Left hindlimb (tissue), 1 donor: ENCODE measurements at regions not wholly inside any gene's neighbourhood (a gene's known extent, or its start where the extent isn't known, plus 50 kb on each side); places are given as distances from the start of the nearest gene placed in this dataset.

Experiments used
- DNase-seq: peaks from one replicate; pipeline ENCODE4 v3.0.0-alpha.2; 2018

DNA sequence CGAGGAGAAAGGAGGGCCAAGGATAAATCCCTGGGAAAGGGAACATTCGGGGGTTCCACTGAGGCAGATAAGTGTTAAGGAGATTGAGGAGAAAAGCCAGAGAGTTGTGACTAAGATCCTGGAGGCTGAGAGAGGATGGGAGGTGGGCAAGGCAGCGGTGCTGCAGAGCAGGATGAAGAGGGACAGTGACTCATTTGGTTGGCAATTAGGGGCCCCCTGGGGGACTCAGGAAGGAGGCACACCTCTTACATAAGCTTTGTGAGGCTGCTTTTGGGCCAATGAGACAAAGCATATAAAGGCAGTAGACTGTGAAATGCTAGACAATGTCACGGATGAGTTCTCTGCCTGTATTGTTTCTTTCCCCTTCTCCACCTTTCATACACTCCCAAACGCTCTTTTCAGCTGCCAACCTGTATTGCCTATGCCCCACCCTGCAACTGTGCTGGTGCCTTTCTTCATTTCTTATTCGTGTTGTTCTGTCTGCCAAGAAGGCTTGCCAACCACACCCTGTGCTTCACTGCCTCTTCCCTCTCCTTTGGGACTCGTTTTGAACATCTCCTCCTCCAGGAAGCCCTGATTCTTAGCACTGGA lies 246.8 kb upstream of the KIRREL3 start:
- no peak for DNase-seq

- no peak for DNase-seq
Observed at GRCh38 chr11:127242676-127243075, 242.1 kb upstream of the KIRREL3 start.

DNA sequence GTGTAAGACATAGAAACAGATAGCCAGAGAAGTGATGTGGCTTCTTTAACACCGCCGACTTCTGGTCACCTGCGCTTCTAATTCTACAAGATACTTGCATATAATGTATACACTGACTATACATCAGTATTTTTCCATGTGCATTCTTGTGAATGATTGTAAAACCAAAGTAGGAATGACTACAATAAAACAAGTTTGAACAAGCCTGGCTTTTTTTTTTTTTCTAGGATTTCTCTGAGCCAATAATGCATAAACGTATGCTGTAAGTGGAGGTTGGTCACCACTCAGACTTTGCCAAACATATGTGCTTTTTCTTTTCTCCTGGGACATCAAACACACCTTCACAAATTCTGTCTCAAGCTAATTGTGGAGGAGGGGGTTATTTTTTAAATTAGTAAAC lies 237.8 kb upstream of the KIRREL3 start:
- no peak for DNase-seq

DNA sequence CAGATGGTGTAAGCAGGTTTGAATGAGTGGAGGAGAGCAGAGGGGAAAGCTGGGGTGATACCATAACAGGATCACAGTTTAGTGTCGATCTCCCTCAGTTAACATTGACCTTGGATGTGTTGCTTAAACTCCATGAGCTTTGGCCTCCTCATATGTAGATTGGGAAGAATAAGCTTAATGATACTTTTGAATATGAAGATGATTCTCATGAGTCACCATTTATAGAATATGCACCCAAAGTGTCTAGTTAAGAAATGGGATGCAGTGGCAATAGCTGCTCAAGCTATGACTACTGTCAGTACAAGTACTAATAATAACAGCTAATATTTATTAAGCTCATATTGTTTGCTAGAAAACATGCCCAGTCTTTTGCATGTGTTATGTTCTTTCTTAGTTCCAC lies 236.2 kb upstream of the KIRREL3 start:
- DNase-seq = no peak

GRCh38 chr11:127233998-127234397 lies 233.4 kb upstream of the KIRREL3 start:
- no peak for DNase-seq

GRCh38 chr11:127230392-127230791 lies 229.8 kb upstream of the KIRREL3 start:
- DNase-seq = no peak

- no peak for DNase-seq
Observed at GRCh38 chr11:127226949-127227348, 226.4 kb upstream of the KIRREL3 start.

- DNase-seq = no peak
Observed at GRCh38 chr11:127226380-127226779, 225.8 kb upstream of the KIRREL3 start.

GRCh38 chr11:127225619-127226018 lies 225.0 kb upstream of the KIRREL3 start:
- DNase-seq = no peak

- no peak for DNase-seq
Observed at GRCh38 chr11:127224276-127224675, 223.7 kb upstream of the KIRREL3 start.

DNA sequence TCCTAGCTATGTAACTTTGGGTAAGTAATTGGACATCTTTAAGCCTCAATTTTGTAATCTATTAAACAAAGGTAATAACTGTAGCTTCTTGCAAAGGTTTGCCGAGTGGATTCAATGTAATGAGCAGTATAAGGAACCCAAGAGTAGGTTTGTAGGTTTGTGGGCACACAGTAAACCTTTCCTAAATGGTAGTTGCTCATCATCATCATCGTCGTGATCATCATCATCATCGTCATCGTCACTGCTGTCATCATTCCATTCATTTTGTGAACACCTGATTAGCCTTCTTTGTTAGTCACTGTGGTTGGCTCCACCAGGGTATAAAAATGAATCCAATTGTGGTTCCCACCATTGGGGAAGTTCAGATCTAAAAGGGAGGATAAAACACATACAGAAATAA lies 223.1 kb upstream of the KIRREL3 start:
- DNase-seq = no peak

DNA sequence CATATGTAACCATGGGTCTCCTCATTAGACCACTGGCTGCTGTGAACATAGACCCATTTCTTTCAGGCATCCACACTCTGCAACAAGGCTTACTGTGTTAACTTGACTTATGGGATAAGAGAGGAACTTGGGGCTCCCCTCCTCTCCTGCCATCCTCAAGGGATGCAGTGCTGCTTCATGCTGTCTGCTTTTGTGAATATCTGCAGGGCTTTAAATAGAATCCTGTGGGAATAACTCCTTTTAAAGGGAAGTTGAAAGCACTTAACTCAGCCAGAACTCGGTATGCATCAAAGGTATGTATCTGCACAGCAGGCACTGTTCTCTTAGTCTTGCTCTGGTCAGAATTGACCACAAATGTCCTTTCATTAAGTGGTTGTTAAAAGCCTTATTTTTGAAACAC lies 222.5 kb upstream of the KIRREL3 start:
- DNase-seq = no peak

- no peak for DNase-seq
Observed at GRCh38 chr11:127219704-127220103, 219.1 kb upstream of the KIRREL3 start.

DNA sequence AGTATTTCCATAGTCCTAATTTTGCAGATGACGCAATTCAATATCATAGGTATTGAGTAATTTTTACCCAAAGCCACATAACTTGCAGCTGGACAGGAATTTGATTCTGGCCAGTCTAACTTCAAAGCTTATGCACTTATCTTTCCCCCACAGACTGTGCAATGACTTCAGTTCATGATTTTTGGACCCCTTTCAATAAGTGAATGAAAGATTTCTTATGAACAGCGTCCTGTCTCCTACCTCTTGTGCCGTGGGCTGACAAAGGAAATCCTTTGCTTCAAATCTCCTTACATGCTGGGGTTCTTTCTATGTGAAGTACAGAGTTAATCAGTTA lies 217.7 kb upstream of the KIRREL3 start:
- DNase-seq = no peak

DNA sequence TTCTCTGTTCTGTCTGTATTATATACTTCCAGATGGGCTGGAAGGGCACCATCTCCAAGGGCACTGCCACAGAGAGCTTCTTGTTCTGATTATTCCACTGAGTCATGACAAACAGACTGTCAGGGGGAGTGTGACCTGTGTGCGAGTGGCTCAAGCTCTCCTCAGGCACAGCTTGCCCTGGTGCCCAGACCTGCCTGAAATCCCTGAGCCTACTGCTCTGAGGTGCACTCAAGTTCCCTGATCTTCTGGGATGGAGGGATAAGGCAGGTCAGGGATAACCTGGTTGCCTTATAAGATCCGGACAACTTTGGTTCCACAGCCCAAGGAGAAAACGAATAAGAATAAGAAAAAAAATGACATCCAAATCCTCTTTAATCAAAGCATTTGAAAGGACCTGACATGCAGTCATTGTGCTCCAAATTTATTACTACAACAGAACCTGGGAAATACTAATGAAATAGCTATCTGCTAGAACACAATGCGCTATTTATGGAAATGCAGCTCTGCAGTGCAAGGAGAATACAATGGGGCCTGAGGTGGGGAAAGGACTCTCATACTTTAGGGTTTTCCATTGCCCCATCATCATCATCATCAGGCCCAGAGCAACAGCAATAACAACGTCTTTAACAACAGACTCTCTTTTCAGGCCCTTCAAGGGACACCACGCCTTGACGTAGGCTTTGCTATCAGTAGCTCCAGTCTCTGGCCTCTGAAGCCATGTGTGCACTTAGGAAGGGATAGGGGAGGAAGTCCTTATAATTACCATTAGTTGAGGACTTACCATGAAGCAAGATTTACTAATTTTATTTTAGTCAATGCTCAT lies 217.1 kb upstream of the KIRREL3 start:
- no peak for DNase-seq

- DNase-seq = no peak
Observed at GRCh38 chr11:127205688-127206217, 205.2 kb upstream of the KIRREL3 start.

DNA sequence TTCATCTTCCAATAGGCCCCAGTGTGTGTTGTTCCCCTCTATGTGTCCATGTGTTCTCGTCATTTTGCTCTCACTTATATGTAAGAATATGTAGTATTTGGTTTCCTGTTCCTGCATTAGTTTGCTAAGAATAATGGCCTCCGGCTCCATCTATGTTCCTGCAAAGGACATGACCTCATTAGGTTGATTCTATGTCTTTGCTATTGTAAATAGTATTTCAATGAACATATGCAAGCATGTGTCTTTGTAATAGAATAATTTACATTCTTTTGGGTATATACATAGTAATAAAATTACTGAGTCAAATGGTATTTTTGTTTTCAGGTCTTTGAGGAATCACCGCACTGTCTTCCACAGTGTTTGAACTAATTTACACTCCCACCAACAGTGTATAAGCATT lies 202.9 kb upstream of the KIRREL3 start:
- DNase-seq = no peak

DNA sequence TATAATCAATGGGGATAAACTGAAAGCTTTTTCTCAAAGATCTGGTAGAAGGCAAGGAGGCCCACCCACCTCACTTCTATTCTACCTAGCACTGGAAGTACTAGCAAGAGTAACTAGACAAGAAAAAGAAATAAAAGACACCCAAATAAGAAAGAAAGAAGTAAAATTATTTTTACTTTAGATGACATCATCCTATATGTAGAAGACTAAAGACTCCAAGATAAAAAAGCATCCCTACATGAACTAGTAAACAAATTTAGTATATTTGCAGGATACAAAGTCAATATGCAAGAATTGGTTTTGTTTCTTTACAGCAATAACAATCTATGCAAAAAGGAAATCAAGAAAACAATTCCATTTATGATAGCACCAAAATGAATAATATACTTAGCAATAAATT lies 201.5 kb upstream of the KIRREL3 start:
- no peak for DNase-seq

- DNase-seq = no peak
Observed at GRCh38 chr11:127199306-127199801, 198.8 kb upstream of the KIRREL3 start.

- DNase-seq = no peak
Observed at GRCh38 chr11:127195501-127196120, 195.0 kb upstream of the KIRREL3 start.

DNA sequence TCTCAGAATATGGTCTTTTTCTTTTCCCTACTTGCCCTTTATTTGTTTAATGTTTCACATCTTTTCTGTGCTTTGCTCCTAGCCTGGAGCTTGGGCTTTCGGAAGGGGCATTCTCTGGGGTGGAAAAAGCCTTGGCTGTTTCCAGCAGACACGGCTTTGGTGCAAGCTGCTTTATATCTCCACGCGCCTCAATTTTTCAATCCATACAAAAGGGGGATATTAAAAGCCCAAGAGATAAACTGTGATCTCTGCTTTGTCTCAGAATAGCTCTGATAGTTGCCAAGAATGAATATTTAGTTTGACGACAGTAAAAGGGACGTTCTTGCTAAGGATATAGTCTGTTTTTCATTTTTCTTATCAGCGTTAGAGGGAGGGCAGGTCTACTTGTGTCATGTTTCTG lies 194.0 kb upstream of the KIRREL3 start:
- no peak for DNase-seq

GRCh38 chr11:127193950-127194349 lies 193.4 kb upstream of the KIRREL3 start:
- DNase-seq = no peak

DNA sequence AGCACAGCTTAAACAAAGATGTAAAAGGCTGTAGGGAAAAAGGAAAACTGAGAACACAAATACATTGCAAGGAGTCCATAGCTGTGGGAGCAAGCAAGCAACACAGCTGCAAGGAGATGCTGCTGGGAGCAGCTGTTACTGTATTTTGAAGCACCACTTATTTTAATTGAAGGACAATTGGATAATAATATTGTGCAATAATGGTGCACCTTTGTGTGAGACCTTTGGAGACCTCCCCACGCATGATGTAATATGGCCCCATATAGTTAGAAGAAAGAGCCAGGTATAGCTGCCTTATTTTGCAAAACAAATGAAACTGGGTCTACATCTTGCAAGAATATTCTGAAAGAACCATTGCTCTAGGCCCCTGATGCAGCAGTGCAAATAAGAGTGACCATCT lies 191.1 kb upstream of the KIRREL3 start:
- DNase-seq = no peak

DNA sequence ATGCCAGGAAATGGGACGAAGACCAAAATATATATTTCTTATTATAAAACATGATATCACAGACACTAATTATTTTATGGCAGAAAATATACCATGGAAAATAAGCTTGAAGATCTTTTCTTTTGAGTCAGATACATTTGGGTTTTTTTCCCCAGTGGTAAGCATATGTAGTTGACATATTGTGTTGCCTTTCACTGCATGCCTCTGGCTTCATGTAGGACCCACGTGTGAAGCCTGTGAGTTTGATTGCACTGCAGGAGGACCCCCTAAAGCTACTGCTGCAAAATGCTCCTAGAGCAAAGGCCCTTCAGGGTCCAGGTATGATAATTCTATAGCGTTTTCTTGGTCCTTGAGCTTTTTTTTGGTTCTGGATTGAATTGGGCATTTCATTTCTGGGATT lies 190.7 kb upstream of the KIRREL3 start:
- no peak for DNase-seq
